AG10803 (cell line): ENCODE measurements at regions not wholly inside any gene's neighbourhood (a gene's known extent, or its start where the extent isn't known, plus 50 kb on each side); places are given as distances from the start of the nearest gene placed in this dataset.

ENCODE experiments used
- DNase-seq: peaks from one replicate; pipeline ENCODE4 v3.0.0; 2010; ENCODE audit warnings: low read depth
- H3K4me3 ChIP-seq: 2 replicates; pipeline ENCODE4 v1.5.1; 2011; ENCODE audit warnings: mild to moderate bottlenecking, low read length, control low read depth
- TF ChIP-seq, protein P1 (sequence below): conservative IDR thresholded peaks from 2 replicates; pipeline ENCODE4 v1.5.1; 2011; ENCODE audit warnings: mild to moderate bottlenecking, low read length, control low read depth, inconsistent platforms

DNA sequence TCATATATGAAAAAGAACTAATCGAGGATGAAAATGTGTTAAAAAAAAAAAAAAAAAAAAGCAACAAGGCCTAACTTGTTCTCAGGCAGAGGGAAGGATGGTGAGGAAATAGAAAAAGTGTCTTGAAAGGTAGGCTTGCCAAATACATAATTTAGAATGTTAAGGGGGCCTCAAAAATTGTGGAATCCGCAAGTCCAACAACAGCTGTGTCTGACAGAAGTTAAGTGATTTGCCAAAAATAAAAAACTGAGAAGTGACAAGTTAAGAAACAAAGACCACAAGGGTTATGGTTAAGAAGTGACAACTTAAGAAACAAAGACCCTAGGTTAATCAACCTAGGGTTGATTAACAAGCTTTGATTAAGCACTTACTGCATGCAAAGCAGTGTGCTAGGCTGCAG is 110.6 kb downstream of the P2RY1 start:
- H3K4me3 ChIP-seq, result no peak overlapping the region
- TF ChIP-seq, protein P1, sequence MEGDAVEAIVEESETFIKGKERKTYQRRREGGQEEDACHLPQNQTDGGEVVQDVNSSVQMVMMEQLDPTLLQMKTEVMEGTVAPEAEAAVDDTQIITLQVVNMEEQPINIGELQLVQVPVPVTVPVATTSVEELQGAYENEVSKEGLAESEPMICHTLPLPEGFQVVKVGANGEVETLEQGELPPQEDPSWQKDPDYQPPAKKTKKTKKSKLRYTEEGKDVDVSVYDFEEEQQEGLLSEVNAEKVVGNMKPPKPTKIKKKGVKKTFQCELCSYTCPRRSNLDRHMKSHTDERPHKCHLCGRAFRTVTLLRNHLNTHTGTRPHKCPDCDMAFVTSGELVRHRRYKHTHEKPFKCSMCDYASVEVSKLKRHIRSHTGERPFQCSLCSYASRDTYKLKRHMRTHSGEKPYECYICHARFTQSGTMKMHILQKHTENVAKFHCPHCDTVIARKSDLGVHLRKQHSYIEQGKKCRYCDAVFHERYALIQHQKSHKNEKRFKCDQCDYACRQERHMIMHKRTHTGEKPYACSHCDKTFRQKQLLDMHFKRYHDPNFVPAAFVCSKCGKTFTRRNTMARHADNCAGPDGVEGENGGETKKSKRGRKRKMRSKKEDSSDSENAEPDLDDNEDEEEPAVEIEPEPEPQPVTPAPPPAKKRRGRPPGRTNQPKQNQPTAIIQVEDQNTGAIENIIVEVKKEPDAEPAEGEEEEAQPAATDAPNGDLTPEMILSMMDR, result no peak
- no peak for DNase-seq

DNA sequence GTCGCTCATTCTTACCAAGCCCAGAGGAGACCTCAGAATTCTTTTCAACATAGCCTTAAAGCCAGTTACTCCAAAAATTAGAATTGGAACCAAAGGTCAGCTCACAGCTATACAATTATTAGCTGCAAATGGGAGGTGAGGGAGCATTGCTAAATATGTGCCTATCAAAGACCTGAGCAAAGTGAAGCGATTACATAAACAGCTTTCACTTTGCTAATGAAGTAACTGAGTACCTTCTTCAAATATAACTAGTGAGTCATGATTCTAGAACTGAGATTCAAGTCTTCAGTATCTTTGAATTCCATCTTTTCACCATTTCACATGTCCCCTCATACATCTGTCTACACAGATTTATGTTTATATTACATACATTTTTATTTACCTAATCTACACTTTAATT is 122.6 kb downstream of the P2RY1 start:
- DNase-seq, result no peak
- no peak overlapping the region for H3K4me3 ChIP-seq
- TF ChIP-seq, protein P1, result no peak

GRCh38 chr3:152959307-152959706 is 124.4 kb downstream of the P2RY1 start:
- no peak for DNase-seq
- TF ChIP-seq, protein P1, result no peak
- no peak overlapping the region for H3K4me3 ChIP-seq

GRCh38 chr3:152960684-152961083 is 125.8 kb downstream of the P2RY1 start:
- H3K4me3 ChIP-seq, result no peak overlapping the region
- no peak for DNase-seq
- TF ChIP-seq, protein P1, result no peak

- peak; percentile 42 for DNase-seq
- TF ChIP-seq, protein P1, result peak; percentile 48
- no peak overlapping the region for H3K4me3 ChIP-seq
Observed at GRCh38 chr3:152961323-152961722, 126.4 kb downstream of the P2RY1 start.

- no peak overlapping the region for H3K4me3 ChIP-seq
- no peak for DNase-seq
- TF ChIP-seq, protein P1, result no peak
Observed at GRCh38 chr3:152964911-152965609, 130.1 kb downstream of the P2RY1 start.

DNA sequence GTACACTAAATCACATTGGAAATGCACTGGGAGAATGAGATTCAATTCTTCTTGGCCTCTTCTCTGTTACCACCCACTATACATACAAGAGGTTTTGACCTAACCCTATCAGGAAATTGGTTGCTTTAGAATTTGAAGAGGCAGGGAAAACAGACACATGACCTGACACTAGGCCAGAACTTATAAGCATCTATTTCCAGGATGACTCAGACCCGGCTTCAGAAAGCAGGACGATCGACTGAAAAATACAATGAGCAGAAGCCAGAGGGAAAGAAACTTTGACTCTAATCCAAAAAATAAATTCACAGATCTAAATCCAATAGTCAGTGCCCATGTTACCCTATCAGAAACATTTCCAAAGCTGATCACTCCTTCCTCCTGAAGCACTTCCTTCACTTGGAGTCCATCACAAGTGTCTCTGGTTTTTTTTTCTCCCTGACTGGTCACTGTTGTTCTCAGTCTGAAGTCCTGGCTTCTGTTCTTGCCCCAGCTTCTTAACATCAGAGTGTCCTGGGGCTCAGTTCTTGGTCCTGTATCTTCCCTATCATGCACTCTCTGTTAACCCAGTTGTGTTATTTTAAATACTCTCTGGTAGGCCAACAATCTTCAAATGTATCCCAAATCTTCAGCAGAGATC is 133.6 kb downstream of the P2RY1 start:
- no peak overlapping the region for H3K4me3 ChIP-seq
- TF ChIP-seq, protein P1, result no peak
- peak; percentile 49 for DNase-seq
